Sigmoid colon (tissue), 4 donors: ENCODE measurements at regions not wholly inside any gene's neighbourhood (a gene's known extent, or its start where the extent isn't known, plus 50 kb on each side); places are given as distances from the start of the nearest gene placed in this dataset.
"Not testable (repeated sequence)": the region's sequence is repeated elsewhere in the genome, so short reads cannot be mapped to it uniquely, and the experiment has no call there.

Experiments
- CTCF ChIP-seq, 4 experiments: fragments of 450-650 bp in 3 of 4; fragments of 200-600 bp in 1 of 4; IDR thresholded peaks; one replicate each; pipeline ENCODE4 v1.5.1; 2016 to 2019; ENCODE audit warnings: antibody characterized with exemption in 4 of 4, mild to moderate bottlenecking in 3 of 4, moderate library complexity in 2 of 4
- EP300 ChIP-seq, 4 donors: sonication (generic); formaldehyde crosslinking; IDR thresholded peaks; one replicate each; pipeline ENCODE4 v1.6.1; 2017; ENCODE audit warnings: antibody characterized with exemption in 4 of 4
- POLR2AphosphoS5 ChIP-seq, 4 donors: sonication (generic); formaldehyde crosslinking; IDR thresholded peaks; one replicate each; pipeline ENCODE4 v1.6.1; 2017; ENCODE audit warnings: antibody characterized with exemption in 4 of 4

- not testable (repeated sequence) for TF ChIP-seq POLR2AphosphoS5, EP300, CTCF (IDR thresholded peaks at IDR 0.05)
Observed at GRCh38 chrX:92560083-92560482, 780.9 kb downstream of the PCDH11X start.
